WTC11 (cell line): ENCODE measurements at regions not wholly inside any gene's neighbourhood (a gene's known extent, or its start where the extent isn't known, plus 50 kb on each side); places are given as distances from the start of the nearest gene placed in this dataset.

Experiments used
- ATAC-seq: fragments of 200-7000 bp; cut with Tn5 transposase; 2 replicates; pipeline ENCODE4 v1.10.0; 2021; ENCODE audit warnings: mild to moderate bottlenecking, moderate library complexity
- CTCF ChIA-PET: fragments of 300-600 bp; sonication (Branson Sonifier 250); formaldehyde crosslinking; loops from one replicate; lab custom pipeline; 2021; ENCODE audit warnings: antibody characterized with exemption; lab: Charles Lee
- POLR2A ChIA-PET: fragments of 350-600 bp; sonication (Branson Sonifier 250); formaldehyde crosslinking; loops from one replicate; lab custom pipeline; 2021; ENCODE audit warnings: antibody characterized with exemption; lab: Charles Lee
- DNase-seq: peaks from one replicate; pipeline ENCODE4 v3.0.0; 2021; ENCODE audit warnings: low spot score
- H3K27ac Mint-ChIP-seq: 2 replicates; pipeline ENCODE4 v1.8.0; 2021; ENCODE audit warnings: mixed read lengths
- H3K27me3 Mint-ChIP-seq: 2 replicates; pipeline ENCODE4 v1.8.0; 2021; ENCODE audit warnings: low read depth, mild to moderate bottlenecking, moderate library complexity, mixed read lengths
- H3K36me3 Mint-ChIP-seq: 2 replicates; pipeline ENCODE4 v1.8.0; 2021; ENCODE audit warnings: mixed read lengths
- H3K4me1 Mint-ChIP-seq: 2 replicates; pipeline ENCODE4 v1.8.0; 2022; ENCODE audit warnings: mixed read lengths
- H3K4me3 Mint-ChIP-seq: 2 replicates; pipeline ENCODE4 v1.8.0; 2021; ENCODE audit warnings: mild to moderate bottlenecking, moderate library complexity, mixed read lengths
- H3K9me3 Mint-ChIP-seq: 2 replicates; pipeline ENCODE4 v1.8.0; 2021; ENCODE audit warnings: mixed read lengths
- AFF4 ChIP-seq: sonication (generic); formaldehyde crosslinking; IDR thresholded peaks from 2 replicates; pipeline ENCODE4 v1.8.1; 2023; ENCODE audit warnings: mild to moderate bottlenecking, missing genetic modification reagents, borderline replicate concordance
- CREM ChIP-seq: sonication (generic); formaldehyde crosslinking; IDR thresholded peaks from 2 replicates; pipeline ENCODE4 v1.8.1; 2022; ENCODE audit warnings: mild to moderate bottlenecking, missing genetic modification reagents, moderate library complexity
- MYBL2 ChIP-seq: sonication (generic); formaldehyde crosslinking; IDR thresholded peaks from 2 replicates; pipeline ENCODE4 v1.8.1; 2023; ENCODE audit warnings: mild to moderate bottlenecking, moderate library complexity, missing genetic modification reagents
- NR1H2 ChIP-seq: sonication (generic); formaldehyde crosslinking; IDR thresholded peaks from 2 replicates; pipeline ENCODE4 v1.9.0; 2021; ENCODE audit warnings: mild to moderate bottlenecking, moderate library complexity, missing genetic modification reagents
- RORB ChIP-seq: fragments of 250-450 bp; sonication (Bioruptor Pico); IDR thresholded peaks from 2 replicates; pipeline ENCODE4 v1.9.0; 2021; ENCODE audit warnings: mild to moderate bottlenecking
- SMAD4 ChIP-seq: sonication (generic); formaldehyde crosslinking; IDR thresholded peaks from 2 replicates; pipeline ENCODE4 v1.8.0; 2022; ENCODE audit warnings: mild to moderate bottlenecking, missing genetic modification reagents
- SOX15 ChIP-seq: fragments of 250-450 bp; sonication (Bioruptor Pico); IDR thresholded peaks from 2 replicates; pipeline ENCODE4 v1.9.0; 2021; ENCODE audit warnings: mild to moderate bottlenecking
- STAT6 ChIP-seq: sonication (generic); formaldehyde crosslinking; conservative IDR thresholded peaks from 2 replicates; pipeline ENCODE4 v1.8.1; 2023; ENCODE audit warnings: mild to moderate bottlenecking, low read depth, missing genetic modification reagents, moderate library complexity
- ZBTB43 ChIP-seq: sonication (generic); formaldehyde crosslinking; IDR thresholded peaks from 2 replicates; pipeline ENCODE4 v1.8.1; 2023; ENCODE audit warnings: mild to moderate bottlenecking, missing genetic modification reagents
- ZNF121 ChIP-seq: sonication (generic); formaldehyde crosslinking; IDR thresholded peaks from 2 replicates; pipeline ENCODE4 v1.8.0; 2023; ENCODE audit warnings: missing genetic modification reagents
- ZNF281 ChIP-seq: sonication (generic); formaldehyde crosslinking; IDR thresholded peaks from 2 replicates; pipeline ENCODE4 v1.8.0; 2023; ENCODE audit warnings: mild to moderate bottlenecking, missing genetic modification reagents
- ZNF671 ChIP-seq: fragments of 250-450 bp; sonication (Bioruptor Pico); IDR thresholded peaks from 2 replicates; pipeline ENCODE4 v1.8.0; 2021; ENCODE audit warnings: mild to moderate bottlenecking
- TF ChIP-seq, protein P1 (sequence below): fragments of 250-450 bp; sonication (Bioruptor Pico); IDR thresholded peaks from 2 replicates; pipeline ENCODE4 v1.9.0; 2021; ENCODE audit warnings: mild to moderate bottlenecking
- TF ChIP-seq, protein P2 (sequence below): sonication (generic); formaldehyde crosslinking; IDR thresholded peaks from 2 replicates; pipeline ENCODE4 v1.8.0; 2023; ENCODE audit warnings: missing genetic modification reagents
- TF ChIP-seq, protein P3 (sequence below): sonication (generic); formaldehyde crosslinking; IDR thresholded peaks from 2 replicates; pipeline ENCODE4 v1.8.0; 2023; ENCODE audit warnings: missing genetic modification reagents, mild to moderate bottlenecking, borderline replicate concordance
- TF ChIP-seq, protein P4 (sequence below): fragments of 250-450 bp; sonication (Bioruptor Pico); IDR thresholded peaks from 2 replicates; pipeline ENCODE4 v1.9.0; 2021; ENCODE audit warnings: mild to moderate bottlenecking

GRCh38 chr14:61911574-61911973, 149.4 kb downstream of the SNAPC1 start (continued):
- TF ChIP-seq ZNF281 (CRISPR knock-in tag) (no peak), ZNF671 (no peak)
- TF ChIP-seq, all 79 proteins: peak for 0

DNA sequence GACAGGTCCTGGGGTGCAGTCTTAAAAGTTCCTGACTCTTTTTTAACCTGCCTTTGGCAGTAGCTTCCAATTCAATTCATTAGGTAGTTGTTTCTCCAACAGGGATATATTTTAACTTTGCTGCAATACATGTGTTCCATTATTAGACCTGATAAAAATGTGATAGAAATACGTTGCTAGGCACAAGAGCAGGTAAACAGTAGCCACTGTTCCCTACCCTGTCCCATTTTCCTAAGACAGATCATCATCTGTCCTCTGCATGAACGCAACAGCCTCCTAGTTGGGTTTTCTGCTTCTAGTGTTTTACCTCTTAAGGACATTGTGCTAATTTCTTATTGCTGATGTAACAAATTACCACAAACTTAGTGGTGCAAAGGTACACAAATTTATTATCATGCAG, 156.8 kb downstream of the SNAPC1 start:
- Mint-ChIP-seq H3K9me3 (no peaks in the 10 kb centered on the region), H3K4me3 (no peak overlapping the region), H3K36me3 (no peaks in the 10 kb centered on the region), H3K27ac (no peak overlapping the region), H3K27me3 (no peaks in the 10 kb centered on the region), H3K4me1 (no peaks in the 10 kb centered on the region)
- POLR2A ChIA-PET, result no interaction called here
- ATAC-seq (no peak), DNase-seq (no peak)
- CTCF ChIA-PET, result interaction anchor here (0.6 kb wide), 1 partner anchor 1128 kb away, joined by 6 read pairs; no protein-coding TSS in a partner anchor
- TF ChIP-seq MYBL2 (CRISPR knock-in tag) (no peak), ZNF671 (no peak), STAT6 (CRISPR knock-in tag) (no peak), RORB (CRISPR knock-in tag) (no peak), ZBTB43 (CRISPR knock-in tag) (no peak), ZNF121 (CRISPR knock-in tag) (no peak), AFF4 (CRISPR knock-in tag) (no peak), SMAD4 (no peak), NR1H2 (CRISPR knock-in tag) (no peak), CREM (CRISPR knock-in tag) (no peak), SOX15 (no peak)
- TF ChIP-seq, protein P1, sequence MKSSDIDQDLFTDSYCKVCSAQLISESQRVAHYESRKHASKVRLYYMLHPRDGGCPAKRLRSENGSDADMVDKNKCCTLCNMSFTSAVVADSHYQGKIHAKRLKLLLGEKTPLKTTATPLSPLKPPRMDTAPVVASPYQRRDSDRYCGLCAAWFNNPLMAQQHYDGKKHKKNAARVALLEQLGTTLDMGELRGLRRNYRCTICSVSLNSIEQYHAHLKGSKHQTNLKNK, result no peak
- TF ChIP-seq, protein P2, sequence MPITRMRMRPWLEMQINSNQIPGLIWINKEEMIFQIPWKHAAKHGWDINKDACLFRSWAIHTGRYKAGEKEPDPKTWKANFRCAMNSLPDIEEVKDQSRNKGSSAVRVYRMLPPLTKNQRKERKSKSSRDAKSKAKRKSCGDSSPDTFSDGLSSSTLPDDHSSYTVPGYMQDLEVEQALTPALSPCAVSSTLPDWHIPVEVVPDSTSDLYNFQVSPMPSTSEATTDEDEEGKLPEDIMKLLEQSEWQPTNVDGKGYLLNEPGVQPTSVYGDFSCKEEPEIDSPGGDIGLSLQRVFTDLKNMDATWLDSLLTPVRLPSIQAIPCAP (CRISPR knock-in tag), result no peak
- TF ChIP-seq, protein P3, sequence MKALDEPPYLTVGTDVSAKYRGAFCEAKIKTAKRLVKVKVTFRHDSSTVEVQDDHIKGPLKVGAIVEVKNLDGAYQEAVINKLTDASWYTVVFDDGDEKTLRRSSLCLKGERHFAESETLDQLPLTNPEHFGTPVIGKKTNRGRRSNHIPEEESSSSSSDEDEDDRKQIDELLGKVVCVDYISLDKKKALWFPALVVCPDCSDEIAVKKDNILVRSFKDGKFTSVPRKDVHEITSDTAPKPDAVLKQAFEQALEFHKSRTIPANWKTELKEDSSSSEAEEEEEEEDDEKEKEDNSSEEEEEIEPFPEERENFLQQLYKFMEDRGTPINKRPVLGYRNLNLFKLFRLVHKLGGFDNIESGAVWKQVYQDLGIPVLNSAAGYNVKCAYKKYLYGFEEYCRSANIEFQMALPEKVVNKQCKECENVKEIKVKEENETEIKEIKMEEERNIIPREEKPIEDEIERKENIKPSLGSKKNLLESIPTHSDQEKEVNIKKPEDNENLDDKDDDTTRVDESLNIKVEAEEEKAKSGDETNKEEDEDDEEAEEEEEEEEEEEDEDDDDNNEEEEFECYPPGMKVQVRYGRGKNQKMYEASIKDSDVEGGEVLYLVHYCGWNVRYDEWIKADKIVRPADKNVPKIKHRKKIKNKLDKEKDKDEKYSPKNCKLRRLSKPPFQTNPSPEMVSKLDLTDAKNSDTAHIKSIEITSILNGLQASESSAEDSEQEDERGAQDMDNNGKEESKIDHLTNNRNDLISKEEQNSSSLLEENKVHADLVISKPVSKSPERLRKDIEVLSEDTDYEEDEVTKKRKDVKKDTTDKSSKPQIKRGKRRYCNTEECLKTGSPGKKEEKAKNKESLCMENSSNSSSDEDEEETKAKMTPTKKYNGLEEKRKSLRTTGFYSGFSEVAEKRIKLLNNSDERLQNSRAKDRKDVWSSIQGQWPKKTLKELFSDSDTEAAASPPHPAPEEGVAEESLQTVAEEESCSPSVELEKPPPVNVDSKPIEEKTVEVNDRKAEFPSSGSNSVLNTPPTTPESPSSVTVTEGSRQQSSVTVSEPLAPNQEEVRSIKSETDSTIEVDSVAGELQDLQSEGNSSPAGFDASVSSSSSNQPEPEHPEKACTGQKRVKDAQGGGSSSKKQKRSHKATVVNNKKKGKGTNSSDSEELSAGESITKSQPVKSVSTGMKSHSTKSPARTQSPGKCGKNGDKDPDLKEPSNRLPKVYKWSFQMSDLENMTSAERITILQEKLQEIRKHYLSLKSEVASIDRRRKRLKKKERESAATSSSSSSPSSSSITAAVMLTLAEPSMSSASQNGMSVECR, result no peak
- TF ChIP-seq, protein P4, sequence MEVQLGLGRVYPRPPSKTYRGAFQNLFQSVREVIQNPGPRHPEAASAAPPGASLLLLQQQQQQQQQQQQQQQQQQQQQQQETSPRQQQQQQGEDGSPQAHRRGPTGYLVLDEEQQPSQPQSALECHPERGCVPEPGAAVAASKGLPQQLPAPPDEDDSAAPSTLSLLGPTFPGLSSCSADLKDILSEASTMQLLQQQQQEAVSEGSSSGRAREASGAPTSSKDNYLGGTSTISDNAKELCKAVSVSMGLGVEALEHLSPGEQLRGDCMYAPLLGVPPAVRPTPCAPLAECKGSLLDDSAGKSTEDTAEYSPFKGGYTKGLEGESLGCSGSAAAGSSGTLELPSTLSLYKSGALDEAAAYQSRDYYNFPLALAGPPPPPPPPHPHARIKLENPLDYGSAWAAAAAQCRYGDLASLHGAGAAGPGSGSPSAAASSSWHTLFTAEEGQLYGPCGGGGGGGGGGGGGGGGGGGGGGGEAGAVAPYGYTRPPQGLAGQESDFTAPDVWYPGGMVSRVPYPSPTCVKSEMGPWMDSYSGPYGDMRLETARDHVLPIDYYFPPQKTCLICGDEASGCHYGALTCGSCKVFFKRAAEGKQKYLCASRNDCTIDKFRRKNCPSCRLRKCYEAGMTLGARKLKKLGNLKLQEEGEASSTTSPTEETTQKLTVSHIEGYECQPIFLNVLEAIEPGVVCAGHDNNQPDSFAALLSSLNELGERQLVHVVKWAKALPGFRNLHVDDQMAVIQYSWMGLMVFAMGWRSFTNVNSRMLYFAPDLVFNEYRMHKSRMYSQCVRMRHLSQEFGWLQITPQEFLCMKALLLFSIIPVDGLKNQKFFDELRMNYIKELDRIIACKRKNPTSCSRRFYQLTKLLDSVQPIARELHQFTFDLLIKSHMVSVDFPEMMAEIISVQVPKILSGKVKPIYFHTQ (CRISPR knock-in tag), result no peak
